Body of pancreas (tissue), 4 donors: ENCODE measurements at regions not wholly inside any gene's neighbourhood (a gene's known extent, or its start where the extent isn't known, plus 50 kb on each side); places are given as distances from the start of the nearest gene placed in this dataset.

Source experiments
- CTCF ChIP-seq, 7 experiments: fragments of 450-650 bp in 4 of 7; fragments of 200-600 bp in 3 of 7; sonication (generic) in 3 of 7; IDR thresholded peaks; one replicate each; pipeline ENCODE4 v1.5.1; 2016 to 2019; ENCODE audit warnings: antibody characterized with exemption in 7 of 7
- POLR2A ChIP-seq, 3 donors: fragments of 450-650 bp; IDR thresholded peaks; one replicate each; pipeline ENCODE4 v1.6.1; 2016; ENCODE audit warnings: antibody characterized with exemption in 3 of 3, mild to moderate bottlenecking in 2 of 3

GRCh38 chr10:124321433-124322089, 97.2 kb downstream of the OAT start:
- TF ChIP-seq POLR2A (IDR thresholded peaks at IDR 0.05) (no peak), CTCF (IDR thresholded peaks at IDR 0.05) (no peak)
